HCT116 (cell line): ENCODE measurements at regions not wholly inside any gene's neighbourhood (a gene's known extent, or its start where the extent isn't known, plus 50 kb on each side); places are given as distances from the start of the nearest gene placed in this dataset.

ENCODE experiments used
- ATAC-seq: fragments of 200-7000 bp; cut with Tn5 transposase; 2 replicates; pipeline ENCODE4 v1.9.1; 2020; ENCODE audit warnings: mild to moderate bottlenecking, moderate library complexity
- BruUV-seq: library from RNA; stranded (reverse); fragments of 400-500 nt; replicated peaks from 2 replicates; lab custom pipeline; 2021; lab: Mats Ljungman, UMichigan
- CTCF ChIA-PET: fragments of 300-600 bp; sonication (Branson Sonifier 250); formaldehyde crosslinking; loops from one replicate; lab custom pipeline; 2021; ENCODE audit warnings: antibody characterized with exemption; lab: Charles Lee
- POLR2A ChIA-PET: fragments of 300-600, 350-600 bp; sonication (Branson Sonifier 250); formaldehyde crosslinking; loops from one replicate; lab custom pipeline; 2021; ENCODE audit warnings: antibody characterized with exemption; lab: Charles Lee
- RAD21 ChIA-PET, 2 experiments: fragments of 300-600 bp; sonication (Branson Sonifier 250); formaldehyde crosslinking; loops; one replicate each; lab custom pipeline; 2023; ENCODE audit warnings: low total read pairs in 2 of 2; ENCODE audit not compliant: uncharacterized antibody in 2 of 2, unreplicated experiment in 2 of 2, low non-redundant PET in 1 of 2; lab: Charles Lee
- DNase-seq: peaks from one replicate; pipeline ENCODE4 v3.0.0-alpha.2; 2010; ENCODE audit warnings: low read depth, low spot score
- H2AFZ ChIP-seq: fragments of 200-600 bp; shearing (Covaris generic), sonication (generic); 2 replicates; pipeline ENCODE4 v1.6.1; 2017; ENCODE audit warnings: low read depth, mixed run types, mixed read lengths, antibody characterized with exemption, low read length; ENCODE audit not compliant: poor library complexity, severe bottlenecking
- H3K27ac ChIP-seq: 2 replicates; pipeline ENCODE4 v1.5.1; 2012; ENCODE audit warnings: low read depth, low read length
- H3K27me3 ChIP-seq: fragments of 200-600 bp; sonication (generic); 2 replicates; pipeline ENCODE4 v1.6.1; 2016; ENCODE audit warnings: mixed run types, low read length, mixed read lengths; ENCODE audit not compliant: insufficient read depth
- H3K36me3 ChIP-seq, 2 experiments: fragments of 200-500 bp in 1 of 2; fragments of 200-600 bp in 1 of 2; sonication (Bioruptor generic) in 1 of 2; sonication (generic) in 1 of 2; 2 replicates each; pipeline versions ENCODE4 v1.5.1 to v1.6.1; 2014 to 2016; ENCODE audit warnings: low read length in 2 of 2, inconsistent platforms in 1 of 2, mixed read lengths in 1 of 2, mixed run types in 1 of 2; ENCODE audit not compliant: insufficient read depth in 2 of 2, control insufficient read depth in 1 of 2
- H3K4me1 ChIP-seq, 2 experiments: fragments of 200-600 bp in 1 of 2; sonication (generic) in 1 of 2; 2 replicates each; pipeline versions ENCODE4 v1.5.1 to v1.6.1; 2012 to 2017; ENCODE audit warnings: low read length in 2 of 2, inconsistent platforms in 1 of 2, mild to moderate bottlenecking in 1 of 2, mixed read lengths in 1 of 2, mixed run types in 1 of 2, moderate library complexity in 1 of 2; ENCODE audit not compliant: insufficient read depth in 2 of 2, control insufficient read depth in 1 of 2
- H3K4me2 ChIP-seq: fragments of 200-600 bp; sonication (generic); 2 replicates; pipeline ENCODE4 v1.6.1; 2017; ENCODE audit warnings: mixed run types, low read length, mixed read lengths
- H3K4me3 ChIP-seq, 2 experiments: fragments of 200-600 bp in 1 of 2; sonication (generic) in 1 of 2; replicated peaks in 1 of 2; 2 replicates each; pipeline ENCODE4 v1.5.1; 2011 to 2016; ENCODE audit warnings: low read length in 2 of 2, control low read depth in 1 of 2, low read depth in 1 of 2, mild to moderate bottlenecking in 1 of 2, mixed read lengths in 1 of 2, mixed run types in 1 of 2
- H3K79me2 ChIP-seq: fragments of 200-600 bp; sonication (generic); 2 replicates; pipeline ENCODE4 v1.6.1; 2017; ENCODE audit warnings: mild to moderate bottlenecking, mixed run types, low read length, moderate library complexity, mixed read lengths; ENCODE audit not compliant: insufficient read depth
- H3K9ac ChIP-seq: fragments of 200-600 bp; sonication (generic); 2 replicates; pipeline ENCODE4 v1.6.1; 2016; ENCODE audit warnings: low read length, mixed read lengths
- H3K9me2 ChIP-seq: fragments of 200-600 bp; sonication (generic), shearing (Covaris generic); 2 replicates; pipeline ENCODE4 v1.6.1; 2017; ENCODE audit warnings: mixed run types, mild to moderate bottlenecking, moderate library complexity; ENCODE audit not compliant: insufficient read depth
- H3K9me3 ChIP-seq, 2 experiments: fragments of 200-500 bp in 1 of 2; fragments of 200-600 bp in 1 of 2; sonication (Bioruptor generic) in 1 of 2; sonication (generic) in 1 of 2; 2 replicates each; pipeline ENCODE4 v1.6.1; 2014 to 2017; ENCODE audit warnings: low read length in 2 of 2, mixed read lengths in 2 of 2, inconsistent platforms in 1 of 2, low read depth in 1 of 2, mild to moderate bottlenecking in 1 of 2, mixed run types in 1 of 2, moderate library complexity in 1 of 2; ENCODE audit not compliant: control insufficient read depth in 1 of 2, insufficient read depth in 1 of 2
- H4K20me1 ChIP-seq: fragments of 200-600 bp; sonication (generic), shearing (Covaris generic); 2 replicates; pipeline ENCODE4 v1.6.1; 2017; ENCODE audit warnings: mixed run types, mild to moderate bottlenecking, moderate library complexity; ENCODE audit not compliant: insufficient read depth
- ELF1 ChIP-seq: IDR thresholded peaks from 2 replicates; pipeline ENCODE4 v1.6.1; 2012; ENCODE audit warnings: low read depth, borderline replicate concordance
- EZH2 ChIP-seq: fragments of 200-600 bp; sonication (generic); IDR thresholded peaks from 2 replicates; pipeline ENCODE4 v1.6.1; 2017; ENCODE audit warnings: antibody characterized with exemption, mixed run types
- EZH2phosphoT487 ChIP-seq: fragments of 200-600 bp; IDR thresholded peaks from 2 replicates; pipeline ENCODE4 v1.6.1; 2018; ENCODE audit warnings: antibody characterized with exemption, borderline replicate concordance
- POLR2AphosphoS5 ChIP-seq: IDR thresholded peaks from 2 replicates; pipeline ENCODE4 v1.6.1; 2011; ENCODE audit warnings: mild to moderate bottlenecking, low read depth, low read length, moderate library complexity
- RAD21 ChIP-seq: IDR thresholded peaks from 2 replicates; pipeline ENCODE4 v1.6.1; 2012; ENCODE audit warnings: low read depth, mild to moderate bottlenecking
- REST ChIP-seq: IDR thresholded peaks from 2 replicates; pipeline ENCODE4 v1.6.1; 2012; ENCODE audit warnings: low read depth
- SP1 ChIP-seq: IDR thresholded peaks from 2 replicates; pipeline ENCODE4 v1.6.1; 2012; ENCODE audit warnings: low read depth
- YY1 ChIP-seq: IDR thresholded peaks from 2 replicates; pipeline ENCODE4 v1.6.1; 2011; ENCODE audit warnings: low read length, low read depth, moderate library complexity, mild to moderate bottlenecking; ENCODE audit not compliant: insufficient replicate concordance; ENCODE audit errors: extremely low read depth
- ZFX ChIP-seq: fragments of 450-650 bp; IDR thresholded peaks from 2 replicates; pipeline ENCODE4 v1.6.1; 2017
- ZNF274 ChIP-seq: fragments of 200-500 bp; sonication (Bioruptor generic); IDR thresholded peaks from 2 replicates; pipeline ENCODE4 v1.6.1; 2014; ENCODE audit warnings: mild to moderate bottlenecking, low read depth, low read length, inconsistent platforms
- intact Hi-C: fragments of 100-400 bp; cut with micrococcal nuclease; formaldehyde crosslinking; loops from 2 replicates; pipeline ENCODE4 v1.10.0; 2022
- TF ChIP-seq, protein P1 (sequence below): IDR thresholded peaks from 2 replicates; pipeline ENCODE4 v1.6.1; 2012
- TF ChIP-seq, protein P2 (sequence below): IDR thresholded peaks from 2 replicates; pipeline ENCODE4 v1.6.1; 2012
- TF ChIP-seq, protein P3 (sequence below), 3 experiments: fragments of 200-600 bp in 1 of 3; sonication (generic) in 1 of 3; IDR thresholded peaks in 2 of 3; conservative IDR thresholded peaks in 1 of 3; 2 replicates each; pipeline ENCODE4 v1.5.1; 2012 to 2017; ENCODE audit warnings: low read depth in 2 of 3, low read length in 2 of 3, antibody characterized with exemption in 1 of 3, borderline replicate concordance in 1 of 3, control low read depth in 1 of 3, mild to moderate bottlenecking in 1 of 3, mixed read lengths in 1 of 3, mixed run types in 1 of 3, moderate library complexity in 1 of 3; ENCODE audit not compliant: insufficient read depth in 1 of 3

- Histone ChIP-seq H4K20me1 (no peaks in the 10 kb centered on the region), H3K27me3 (no peaks in the 10 kb centered on the region), H3K36me3 (no peaks in the 10 kb centered on the region), H2AFZ (no peak overlapping the region), H3K4me1 (peaks cover 6 to 16% of the 10 kb centered on the region in 2 experiments), H3K9me3 (peaks cover 0 to 8% of the 10 kb centered on the region in 2 experiments; a peak in 1 of 4 replicates), H3K27ac (no peak overlapping the region), H3K4me3 (no peak overlapping the region), H3K79me2 (no peaks in the 10 kb centered on the region), H3K4me2 (no peak overlapping the region), H3K9ac (no peak overlapping the region), H3K9me2 (no peaks in the 10 kb centered on the region)
- no TSS peak for BruUV-seq
- POLR2A ChIA-PET: no interaction called here
- RAD21 ChIA-PET: no interaction called here
- DNase-seq (no peak), ATAC-seq (no peak)
- CTCF ChIA-PET: no interaction called here
- intact Hi-C loops: no loop called here
- TF ChIP-seq POLR2AphosphoS5 (no peak), EZH2 (no peak), EZH2phosphoT487 (no peak), RAD21 (no peak), ZFX (no peak), YY1 (no peak), ZNF274 (no peak), REST (no peak), SP1 (no peak), ELF1 (no peak)
- TF ChIP-seq, protein P1, sequence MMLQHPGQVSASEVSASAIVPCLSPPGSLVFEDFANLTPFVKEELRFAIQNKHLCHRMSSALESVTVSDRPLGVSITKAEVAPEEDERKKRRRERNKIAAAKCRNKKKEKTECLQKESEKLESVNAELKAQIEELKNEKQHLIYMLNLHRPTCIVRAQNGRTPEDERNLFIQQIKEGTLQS: no peak
- TF ChIP-seq, protein P2, sequence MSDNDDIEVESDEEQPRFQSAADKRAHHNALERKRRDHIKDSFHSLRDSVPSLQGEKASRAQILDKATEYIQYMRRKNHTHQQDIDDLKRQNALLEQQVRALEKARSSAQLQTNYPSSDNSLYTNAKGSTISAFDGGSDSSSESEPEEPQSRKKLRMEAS: no peak
- TF ChIP-seq, protein P3, sequence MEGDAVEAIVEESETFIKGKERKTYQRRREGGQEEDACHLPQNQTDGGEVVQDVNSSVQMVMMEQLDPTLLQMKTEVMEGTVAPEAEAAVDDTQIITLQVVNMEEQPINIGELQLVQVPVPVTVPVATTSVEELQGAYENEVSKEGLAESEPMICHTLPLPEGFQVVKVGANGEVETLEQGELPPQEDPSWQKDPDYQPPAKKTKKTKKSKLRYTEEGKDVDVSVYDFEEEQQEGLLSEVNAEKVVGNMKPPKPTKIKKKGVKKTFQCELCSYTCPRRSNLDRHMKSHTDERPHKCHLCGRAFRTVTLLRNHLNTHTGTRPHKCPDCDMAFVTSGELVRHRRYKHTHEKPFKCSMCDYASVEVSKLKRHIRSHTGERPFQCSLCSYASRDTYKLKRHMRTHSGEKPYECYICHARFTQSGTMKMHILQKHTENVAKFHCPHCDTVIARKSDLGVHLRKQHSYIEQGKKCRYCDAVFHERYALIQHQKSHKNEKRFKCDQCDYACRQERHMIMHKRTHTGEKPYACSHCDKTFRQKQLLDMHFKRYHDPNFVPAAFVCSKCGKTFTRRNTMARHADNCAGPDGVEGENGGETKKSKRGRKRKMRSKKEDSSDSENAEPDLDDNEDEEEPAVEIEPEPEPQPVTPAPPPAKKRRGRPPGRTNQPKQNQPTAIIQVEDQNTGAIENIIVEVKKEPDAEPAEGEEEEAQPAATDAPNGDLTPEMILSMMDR (IDR thresholded peaks at IDR 0.05 in 2 of 3, conservative IDR thresholded peaks at IDR 0.05 in 1 of 3; ENCODE audit: borderline replicate concordance in 1 of 3, insufficient read depth in 1 of 3, low read depth in 2 of 3, low read length in 2 of 3): no peak
Observed at GRCh38 chr3:194259982-194260766, 91.0 kb downstream of the CPN2 start.
